ENCODE measurements at regions not wholly inside any gene's neighbourhood (a gene's known extent, or its start where the extent isn't known, plus 50 kb on each side); places are given as distances from the start of the nearest gene placed in this dataset.

GRCh38 chr2:12949406-12949805 is 232.7 kb downstream of the TRIB2 start:
- H3K4me3 ChIP-seq (replicated peaks in 1 of 3; ENCODE audit: insufficient read depth in 1 of 3, low read depth in 2 of 3, low read length in 3 of 3): no peak overlapping the region
- no peaks in the 10 kb centered on the region for H3K36me3 ChIP-seq (replicated peaks in 1 of 2; ENCODE audit: control insufficient read depth in 1 of 2, insufficient read depth in 2 of 2, low read length in 2 of 2)
- H3K9ac ChIP-seq (ENCODE audit: insufficient read depth, low read depth, low read length): no peak overlapping the region
- intact Hi-C loops (cut with micrococcal nuclease; ENCODE audit: unreplicated experiment) (no loop called here), in situ Hi-C loops (cut with HindIII; ENCODE audit: extremely low pct_ligation_motif_present, low pct_unique_long_range_greater_than_20kb) (no loop called here)
- H4K20me1 ChIP-seq (ENCODE audit: insufficient read depth, low read length): no peaks in the 10 kb centered on the region
- BruUV-seq (replicated peaks): no TSS peak
- H3K4me2 ChIP-seq (ENCODE audit: low read depth, low read length): no peak overlapping the region
- H3K4me1 ChIP-seq (ENCODE audit: insufficient read depth, low read length): no peaks in the 10 kb centered on the region
- POLR2A ChIA-PET: no interaction called here
- 3% methylated on average over 1 of the region's 1 CpG for WGBS (ENCODE audit: low lambda C conversion rate)
- no peak overlapping the region for H3K27ac ChIP-seq (ENCODE audit: extremely low read length, insufficient read depth, low read length)
- CTCF ChIA-PET (ENCODE audit: low intra/inter-chr PET ratio, low total read pairs): no interaction called here
- no peaks in the 10 kb centered on the region for H3K9me3 ChIP-seq (ENCODE audit: low read length)
- FAIRE-seq: no peak
- H3K27me3 ChIP-seq (ENCODE audit: control insufficient read depth in 1 of 2, insufficient read depth in 2 of 2, low read length in 2 of 2): no peaks in the 10 kb centered on the region
- H2AFZ ChIP-seq (ENCODE audit: low read length): no peak overlapping the region
- DNase-seq (ENCODE audit: low spot score): no peak
- no peaks in the 10 kb centered on the region for H3K79me2 ChIP-seq (ENCODE audit: insufficient read depth, low read length)
- ATAC-seq: no peak
- TF ChIP-seq ZNF18 (CRISPR knock-in tag; IDR thresholded peaks at IDR 0.05; ENCODE audit: insufficient replicate concordance): no peak
- no peak for TF ChIP-seq ZBTB2 (CRISPR knock-in tag; IDR thresholded peaks at IDR 0.05; ENCODE audit: low read depth)
- no peak for TF ChIP-seq ZNF101 (CRISPR knock-in tag; IDR thresholded peaks at IDR 0.05; ENCODE audit: borderline replicate concordance, low read depth)
- TF ChIP-seq SOX6 (IDR thresholded peaks at IDR 0.05): no peak
- no peak for TF ChIP-seq SOX6 (CRISPR knock-in tag; IDR thresholded peaks at IDR 0.05)
- no peak for TF ChIP-seq TIGD3 (CRISPR knock-in tag; IDR thresholded peaks at IDR 0.05; ENCODE audit: borderline replicate concordance)
- TF ChIP-seq ZNF543 (CRISPR knock-in tag; IDR thresholded peaks at IDR 0.05): no peak
- no peak for TF ChIP-seq ZNF260 (CRISPR knock-in tag; IDR thresholded peaks at IDR 0.05; ENCODE audit: borderline replicate concordance, low read depth)
- TF ChIP-seq ZNF646 (CRISPR knock-in tag; IDR thresholded peaks at IDR 0.05): no peak
- TF ChIP-seq ZNF563 (CRISPR knock-in tag; IDR thresholded peaks at IDR 0.05): no peak
- TF ChIP-seq ZBTB43 (CRISPR knock-in tag; conservative IDR thresholded peaks at IDR 0.05): no peak
- TF ChIP-seq ZNF746 (CRISPR knock-in tag; IDR thresholded peaks at IDR 0.05): no peak
- TF ChIP-seq TP53 (CRISPR knock-in tag; conservative IDR thresholded peaks at IDR 0.05): no peak

All from HepG2 (cell line).